ENCODE measurements at regions not wholly inside any gene's neighbourhood (a gene's known extent, or its start where the extent isn't known, plus 50 kb on each side); places are given as distances from the start of the nearest gene placed in this dataset.
"Not testable (repeated sequence)": the region's sequence is repeated elsewhere in the genome, so short reads cannot be mapped to it uniquely, and the experiment has no call there.

DNA sequence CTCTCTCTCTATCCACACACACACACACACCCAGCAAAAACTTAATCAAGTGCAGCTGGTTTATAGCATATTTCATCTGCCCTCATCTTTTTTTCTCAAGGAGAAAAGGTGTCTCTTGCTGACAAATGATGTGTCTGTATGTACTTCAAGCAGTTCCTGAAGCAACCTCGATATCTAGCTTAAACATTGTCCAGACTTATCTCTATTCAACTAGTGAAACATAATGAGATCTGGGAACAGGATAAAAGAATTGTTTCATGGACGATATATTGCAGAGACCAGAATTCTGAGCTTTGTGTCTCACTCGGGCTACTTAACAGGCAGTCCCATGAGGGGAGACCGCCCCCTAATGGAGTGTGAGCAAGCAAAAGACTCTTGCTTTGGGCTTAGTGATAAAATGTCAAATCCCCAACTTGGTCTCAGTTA is 929.2 kb upstream of the SOX11 start:
- peak; percentile 24 for DNase-seq

GRCh38 chr2:4765787-4766530 is 926.2 kb upstream of the SOX11 start:
- DNase-seq, result no peak

GRCh38 chr2:4775668-4776067 is 916.5 kb upstream of the SOX11 start:
- DNase-seq, result no peak

GRCh38 chr2:4780679-4781078 is 911.5 kb upstream of the SOX11 start:
- no peak for DNase-seq

DNA sequence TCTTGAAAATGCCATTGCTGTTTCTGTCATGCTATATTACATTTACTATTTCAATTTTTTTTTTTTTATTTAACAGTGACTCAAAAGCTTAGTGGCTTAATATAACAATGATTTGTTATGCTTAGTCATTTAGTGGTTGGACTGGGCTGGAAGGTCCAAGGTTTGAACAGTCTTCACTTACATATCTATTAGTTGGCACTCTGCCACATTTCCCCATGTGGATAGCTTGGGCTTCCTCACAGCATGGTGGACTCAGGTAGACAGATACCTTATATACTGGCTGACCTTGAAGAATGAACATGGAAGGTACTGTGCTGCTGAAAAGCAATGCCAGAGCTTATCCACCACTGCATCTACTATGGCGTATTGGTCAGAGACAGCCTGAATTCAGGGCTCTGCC is 909.5 kb upstream of the SOX11 start:
- no peak for DNase-seq

GRCh38 chr2:4791488-4791887 is 900.7 kb upstream of the SOX11 start:
- no peak for DNase-seq

DNA sequence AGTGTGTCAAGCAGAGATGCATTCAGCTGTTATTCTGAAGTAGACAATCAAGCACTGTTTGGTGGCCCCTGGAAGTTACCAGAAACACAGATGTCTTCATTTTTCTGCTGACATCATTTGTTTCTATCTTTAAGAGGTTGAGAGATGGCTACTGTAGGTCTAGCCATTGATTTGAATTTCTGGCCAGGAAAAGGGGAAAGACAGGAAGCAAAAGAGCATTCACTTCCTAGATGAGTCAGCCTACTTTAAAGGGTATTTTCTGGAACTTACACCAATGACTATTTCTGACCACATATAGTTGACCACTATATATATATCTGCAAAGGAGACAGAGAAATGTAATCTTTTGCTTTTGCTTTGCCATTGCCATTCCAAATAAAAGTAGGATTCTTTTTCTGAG is 900.1 kb upstream of the SOX11 start:
- no peak for DNase-seq

- DNase-seq, result no peak
These were observed 888.8 kb upstream of the SOX11 start for GRCh38 chr2:4803396-4803795.

DNA sequence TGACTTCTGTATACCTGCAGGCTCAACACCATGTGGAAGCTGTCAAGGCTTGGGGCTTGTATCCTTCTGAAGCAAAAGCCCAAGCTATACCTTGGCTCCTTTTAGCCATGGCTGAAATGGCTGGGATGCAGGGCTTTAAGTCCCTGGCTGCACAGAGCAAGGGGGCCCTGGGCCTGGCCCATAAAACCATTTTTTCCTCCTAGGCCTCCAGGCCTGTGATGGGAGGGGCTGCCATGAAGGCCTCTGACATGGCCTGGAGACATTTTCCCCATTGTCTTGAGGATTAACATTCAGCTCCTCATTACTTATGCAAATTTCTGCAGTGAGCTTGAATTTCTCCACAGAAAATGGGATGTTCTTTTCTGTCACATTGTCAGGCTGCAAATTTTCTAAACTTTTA is 878.0 kb upstream of the SOX11 start:
- not testable (repeated sequence) for DNase-seq

DNA sequence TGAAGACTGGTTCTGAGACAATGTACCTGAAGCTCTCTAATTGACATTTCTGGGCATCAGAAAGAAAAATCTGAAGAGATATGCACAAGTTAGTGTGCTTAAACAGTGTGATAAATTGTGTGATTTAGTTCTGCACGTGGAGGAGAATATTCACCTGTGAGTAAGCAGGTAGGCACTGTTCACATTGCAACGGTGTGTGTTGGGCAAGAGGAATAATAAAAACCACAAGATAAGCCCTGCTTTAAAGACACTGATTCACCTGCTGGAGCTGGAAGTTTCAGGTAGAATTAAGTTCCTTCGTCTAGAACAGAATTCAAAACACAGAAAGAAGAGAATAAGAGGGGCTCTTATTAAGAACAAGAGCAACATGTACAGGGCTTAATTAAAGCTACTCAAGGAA is 864.3 kb upstream of the SOX11 start:
- no peak for DNase-seq

DNA sequence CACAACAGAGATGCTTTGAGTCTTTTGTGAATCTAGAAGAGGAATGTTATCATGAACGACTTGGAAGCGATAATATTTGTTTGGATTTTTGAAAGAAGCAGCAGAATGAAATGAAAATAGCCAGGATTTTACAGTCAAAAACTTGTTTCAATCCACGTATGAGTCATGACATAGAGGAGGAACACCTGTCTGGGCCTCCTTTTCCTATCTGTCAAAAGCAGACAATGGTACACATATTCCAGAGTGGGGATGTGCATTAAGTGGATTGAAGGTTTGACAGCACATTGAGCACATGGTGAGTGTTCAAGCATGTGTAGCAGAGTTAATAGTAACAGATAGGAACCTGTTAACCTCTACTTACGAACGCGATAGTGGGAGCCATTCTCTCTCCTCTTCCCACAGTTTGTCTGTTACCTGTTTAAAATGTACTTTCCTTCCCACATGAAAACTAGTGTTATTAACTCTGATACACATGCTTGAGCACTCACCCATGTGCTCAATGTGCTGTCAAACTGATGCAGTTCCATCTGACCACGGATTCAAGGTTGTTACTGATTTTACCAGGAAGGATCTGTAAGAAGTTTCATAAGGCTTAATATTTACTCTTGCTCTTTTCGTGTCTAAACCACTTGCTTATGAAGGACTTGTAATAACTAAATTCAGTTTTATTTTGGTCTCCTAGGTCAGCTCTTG is 863.4 kb upstream of the SOX11 start:
- DNase-seq, result no peak

GRCh38 chr2:4831751-4832150 is 860.4 kb upstream of the SOX11 start:
- no peak for DNase-seq

GRCh38 chr2:4832642-4833041 is 859.5 kb upstream of the SOX11 start:
- DNase-seq, result no peak

DNA sequence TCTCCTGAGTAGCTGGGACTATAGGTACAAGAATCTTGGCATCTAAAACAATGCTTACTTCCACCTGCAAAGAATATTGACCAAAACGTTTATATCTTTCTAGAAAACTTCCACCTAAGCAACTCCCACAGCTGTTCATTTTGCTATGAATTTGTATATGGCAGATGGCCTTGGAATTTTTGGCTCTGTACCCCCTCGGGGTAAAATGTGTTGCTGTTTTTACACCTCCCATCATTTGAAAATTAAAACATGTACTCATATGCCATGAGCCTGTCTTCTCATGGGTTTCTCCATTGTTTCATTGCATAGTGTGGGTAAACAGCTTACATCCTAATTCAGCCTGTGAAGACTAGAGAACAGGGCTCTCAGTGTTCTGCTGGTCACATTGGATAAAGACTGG is 853.6 kb upstream of the SOX11 start:
- no peak for DNase-seq

DNA sequence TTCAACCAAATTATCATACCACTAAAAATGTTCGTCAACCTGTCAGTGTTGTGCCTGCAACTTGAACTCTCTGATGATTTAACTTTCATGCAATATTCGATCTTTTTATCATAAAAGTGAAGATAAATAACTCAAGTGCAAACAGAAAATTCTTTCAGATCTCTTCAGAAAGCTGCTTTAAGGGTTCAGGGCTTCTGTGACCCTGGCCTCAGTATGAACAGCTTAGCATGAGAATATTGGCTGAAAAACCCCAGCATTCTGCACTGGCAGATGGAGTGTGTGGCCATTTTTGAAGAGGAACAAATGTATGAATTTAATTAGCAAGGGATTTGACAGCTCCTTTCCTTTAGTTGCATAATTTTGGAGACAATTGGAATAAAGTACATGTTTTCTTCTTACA is 851.4 kb upstream of the SOX11 start:
- no peak for DNase-seq

- DNase-seq, result no peak
These were observed 847.3 kb upstream of the SOX11 start for GRCh38 chr2:4844881-4845280.

GRCh38 chr2:4862031-4862430 is 830.2 kb upstream of the SOX11 start:
- no peak for DNase-seq

DNA sequence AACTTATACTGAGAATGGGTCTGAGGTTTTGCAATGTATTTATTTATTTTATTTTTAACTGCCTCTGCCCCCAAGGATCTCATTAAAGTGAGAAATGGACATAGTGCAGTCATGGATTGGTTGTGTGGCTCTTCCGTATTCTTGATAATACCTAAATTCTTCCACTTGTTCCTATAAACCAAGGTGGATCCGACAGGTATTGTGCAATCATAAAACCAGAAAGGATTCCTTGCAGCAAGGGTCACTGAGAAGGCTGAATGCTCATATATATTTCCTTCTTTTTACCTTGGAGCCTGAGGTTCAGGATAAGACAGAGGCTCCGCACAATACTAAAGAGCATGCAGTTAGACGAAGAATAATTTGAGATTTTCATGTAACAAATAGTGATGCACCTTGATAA is 826.0 kb upstream of the SOX11 start:
- no peak for DNase-seq

DNA sequence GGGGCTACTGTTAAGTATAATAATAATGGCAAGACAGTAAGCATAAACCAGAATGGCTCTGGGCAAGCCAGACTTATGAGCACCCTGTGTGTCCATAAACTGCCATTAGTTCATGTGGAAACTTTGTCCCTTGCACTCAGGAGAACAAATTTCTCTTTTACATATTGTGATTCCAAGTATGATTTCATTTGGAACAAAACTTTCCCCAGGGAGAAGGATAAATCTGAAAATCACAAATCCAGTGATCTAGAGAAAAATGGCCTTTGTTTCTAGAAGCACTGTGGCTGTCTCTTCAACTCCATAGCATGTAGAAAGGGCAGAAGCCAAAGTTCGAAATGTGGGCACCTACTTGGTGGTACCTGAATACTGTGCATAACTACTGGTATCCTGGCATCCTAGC is 823.7 kb upstream of the SOX11 start:
- no peak for DNase-seq

GRCh38 chr2:4869154-4869553 is 823.0 kb upstream of the SOX11 start:
- DNase-seq, result no peak

DNA sequence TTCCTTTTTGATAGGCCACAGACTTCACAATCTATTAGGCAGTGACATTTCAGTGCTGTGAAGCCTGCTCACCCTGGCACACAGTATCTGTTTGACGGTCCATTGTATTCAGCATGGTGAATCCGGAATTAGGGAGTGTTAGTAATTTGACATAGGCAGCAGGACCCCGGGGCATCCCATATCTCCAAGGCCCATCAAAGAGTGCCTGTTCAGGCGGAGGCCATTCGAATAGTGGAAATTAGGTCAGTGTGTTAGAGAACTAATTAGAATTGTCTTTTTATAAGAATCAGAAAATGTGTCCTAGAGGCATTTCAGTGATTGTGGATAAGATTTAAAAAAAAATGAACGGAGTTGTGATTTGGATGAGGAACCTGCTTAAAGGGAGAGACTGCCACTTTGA is 818.8 kb upstream of the SOX11 start:
- DNase-seq, result no peak

DNA sequence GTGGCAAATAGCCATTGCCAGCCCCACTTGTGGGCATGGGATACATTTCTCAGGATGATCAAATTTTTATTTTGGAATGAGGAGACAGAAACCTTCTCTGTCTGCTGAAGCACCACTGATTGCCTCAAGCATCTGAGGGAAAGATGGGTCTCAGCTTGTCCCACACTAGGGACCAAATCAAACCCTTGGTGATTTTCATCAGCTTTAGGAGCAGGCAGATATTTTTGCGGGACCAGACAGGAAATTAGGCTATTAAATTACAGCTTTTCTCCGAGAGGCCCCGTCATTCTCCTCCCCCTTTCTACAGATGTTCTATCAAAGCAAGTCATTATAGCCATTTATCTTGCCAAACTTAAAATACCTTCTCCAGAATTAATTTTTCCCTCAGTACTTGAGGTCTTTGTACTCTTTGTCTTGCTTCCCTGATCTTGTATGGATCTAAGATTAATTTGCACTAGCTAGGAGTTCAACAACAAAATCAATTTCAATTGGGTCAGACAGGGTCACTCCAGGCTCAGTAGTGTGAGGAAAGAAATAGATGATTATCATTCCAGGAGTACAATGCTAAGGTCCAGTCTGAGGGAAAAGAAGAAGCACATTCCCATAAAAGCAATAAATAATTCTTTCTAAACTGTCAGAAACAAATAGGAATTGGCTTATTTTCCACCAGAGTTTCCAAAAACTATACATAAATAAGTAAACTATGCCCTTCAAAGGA is 818.1 kb upstream of the SOX11 start:
- no peak for DNase-seq

GRCh38 chr2:4882421-4882820 is 809.8 kb upstream of the SOX11 start:
- peak; percentile 65 for DNase-seq

- DNase-seq, result no peak
These were observed 809.2 kb upstream of the SOX11 start for GRCh38 chr2:4882941-4883340.

Measured in NCI-H1105 (cell line).